ENCODE measurements at regions not wholly inside any gene's neighbourhood (a gene's known extent, or its start where the extent isn't known, plus 50 kb on each side); places are given as distances from the start of the nearest gene placed in this dataset.

GRCh38 chr5:18158166-18158565 lies 523.9 kb downstream of the TAF11L14 start:
- no peaks in the 10 kb centered on the region for H3K36me3 Mint-ChIP-seq
- H3K4me3 Mint-ChIP-seq: no peak overlapping the region
- no peaks in the 10 kb centered on the region for H3K4me1 Mint-ChIP-seq
- no peaks in the 10 kb centered on the region for H3K27me3 Mint-ChIP-seq
- no peak overlapping the region for H3K27ac Mint-ChIP-seq
- ATAC-seq (ENCODE audit: low read depth) (no peak), DNase-seq (ENCODE audit: low spot score in 2 of 2) (no peak)
- H3K9me3 Mint-ChIP-seq: peaks cover 10% of the 10 kb centered on the region

GRCh38 chr5:18159331-18159730 lies 525.1 kb downstream of the TAF11L14 start:
- no peak overlapping the region for H3K4me3 Mint-ChIP-seq
- no peak overlapping the region for H3K27ac Mint-ChIP-seq
- no peaks in the 10 kb centered on the region for H3K36me3 Mint-ChIP-seq
- ATAC-seq (ENCODE audit: low read depth) (no peak), DNase-seq (ENCODE audit: low spot score in 2 of 2) (no peak)
- no peaks in the 10 kb centered on the region for H3K4me1 Mint-ChIP-seq
- H3K9me3 Mint-ChIP-seq: peaks cover 12% of the 10 kb centered on the region
- H3K27me3 Mint-ChIP-seq: no peaks in the 10 kb centered on the region

GRCh38 chr5:18171684-18172083 lies 537.4 kb downstream of the TAF11L14 start:
- H3K9me3 Mint-ChIP-seq: peaks cover 6% of the 10 kb centered on the region
- no peak for DNase-seq (ENCODE audit: low spot score in 2 of 2)
- H3K36me3 Mint-ChIP-seq: no peaks in the 10 kb centered on the region
- no peak overlapping the region for H3K4me3 Mint-ChIP-seq
- ATAC-seq (ENCODE audit: low read depth): no peak
- H3K27me3 Mint-ChIP-seq: no peaks in the 10 kb centered on the region
- H3K4me1 Mint-ChIP-seq: no peaks in the 10 kb centered on the region
- H3K27ac Mint-ChIP-seq: no peak overlapping the region

- DNase-seq (ENCODE audit: low spot score in 2 of 2) (no peak), ATAC-seq (ENCODE audit: low read depth) (no peak)
- Mint-ChIP-seq H3K27ac (no peak overlapping the region), H3K27me3 (no peaks in the 10 kb centered on the region), H3K4me3 (no peak overlapping the region), H3K36me3 (no peaks in the 10 kb centered on the region), H3K4me1 (no peaks in the 10 kb centered on the region), H3K9me3 (peaks cover 2% of the 10 kb centered on the region)
These were observed 545.3 kb downstream of the TAF11L14 start for GRCh38 chr5:18179579-18179978.

GRCh38 chr5:18181575-18181974 lies 547.3 kb downstream of the TAF11L14 start:
- Mint-ChIP-seq H3K9me3 (peaks cover 2% of the 10 kb centered on the region), H3K36me3 (no peaks in the 10 kb centered on the region), H3K4me1 (no peaks in the 10 kb centered on the region), H3K27me3 (no peaks in the 10 kb centered on the region), H3K4me3 (no peak overlapping the region), H3K27ac (no peak overlapping the region)
- no peak for DNase-seq (ENCODE audit: low spot score in 2 of 2)
- no peak for ATAC-seq (ENCODE audit: low read depth)

GRCh38 chr5:18195910-18196309 lies 561.6 kb downstream of the TAF11L14 start:
- Mint-ChIP-seq H3K4me1 (no peaks in the 10 kb centered on the region), H3K9me3 (peaks cover 10% of the 10 kb centered on the region), H3K27me3 (no peaks in the 10 kb centered on the region), H3K36me3 (no peaks in the 10 kb centered on the region), H3K27ac (no peak overlapping the region), H3K4me3 (no peak overlapping the region)
- DNase-seq (ENCODE audit: low spot score in 2 of 2): no peak
- no peak for ATAC-seq (ENCODE audit: low read depth)

GRCh38 chr5:18197734-18198133 lies 563.5 kb downstream of the TAF11L14 start:
- H3K4me3 Mint-ChIP-seq: no peak overlapping the region
- H3K27ac Mint-ChIP-seq: no peak overlapping the region
- no peaks in the 10 kb centered on the region for H3K4me1 Mint-ChIP-seq
- H3K36me3 Mint-ChIP-seq: no peaks in the 10 kb centered on the region
- peaks cover 9% of the 10 kb centered on the region for H3K9me3 Mint-ChIP-seq
- DNase-seq (ENCODE audit: low spot score in 2 of 2) (no peak), ATAC-seq (ENCODE audit: low read depth) (no peak)
- no peaks in the 10 kb centered on the region for H3K27me3 Mint-ChIP-seq

GRCh38 chr5:18202164-18202563 lies 567.9 kb downstream of the TAF11L14 start:
- no peaks in the 10 kb centered on the region for H3K36me3 Mint-ChIP-seq

GRCh38 chr5:18203296-18203695 lies 569.0 kb downstream of the TAF11L14 start:
- ATAC-seq (ENCODE audit: low read depth): no peak
- H3K36me3 Mint-ChIP-seq: no peaks in the 10 kb centered on the region
- H3K27ac Mint-ChIP-seq: no peak overlapping the region

More at GRCh38 chr5:18202164-18202563, 567.9 kb downstream of the TAF11L14 start:
- Mint-ChIP-seq H3K27ac (no peak overlapping the region), H3K4me3 (no peak overlapping the region), H3K27me3 (no peaks in the 10 kb centered on the region), H3K9me3 (peaks cover 6% of the 10 kb centered on the region), H3K4me1 (no peaks in the 10 kb centered on the region)
- DNase-seq (ENCODE audit: low spot score in 2 of 2): no peak
- ATAC-seq (ENCODE audit: low read depth): no peak

GRCh38 chr5:18213666-18214065 lies 579.4 kb downstream of the TAF11L14 start:
- Mint-ChIP-seq H3K27me3 (no peaks in the 10 kb centered on the region), H3K27ac (no peak overlapping the region), H3K4me1 (no peaks in the 10 kb centered on the region), H3K4me3 (no peak overlapping the region), H3K36me3 (no peaks in the 10 kb centered on the region), H3K9me3 (peaks cover 5% of the 10 kb centered on the region)
- ATAC-seq (ENCODE audit: low read depth) (no peak), DNase-seq (ENCODE audit: low spot score in 2 of 2) (no peak)

More at GRCh38 chr5:18203296-18203695, 569.0 kb downstream of the TAF11L14 start:
- Mint-ChIP-seq H3K27me3 (no peaks in the 10 kb centered on the region), H3K4me1 (no peaks in the 10 kb centered on the region), H3K9me3 (peaks cover 4% of the 10 kb centered on the region), H3K4me3 (no peak overlapping the region)
- no peak for DNase-seq (ENCODE audit: low spot score in 2 of 2)

GRCh38 chr5:18216016-18216415 lies 581.8 kb downstream of the TAF11L14 start:
- DNase-seq (ENCODE audit: low spot score in 2 of 2): no peak
- Mint-ChIP-seq H3K9me3 (peaks cover 12% of the 10 kb centered on the region), H3K27ac (no peak overlapping the region), H3K4me1 (no peaks in the 10 kb centered on the region), H3K4me3 (no peak overlapping the region), H3K36me3 (no peaks in the 10 kb centered on the region), H3K27me3 (no peaks in the 10 kb centered on the region)
- ATAC-seq (ENCODE audit: low read depth): no peak

GRCh38 chr5:18216729-18217128 lies 582.5 kb downstream of the TAF11L14 start:
- DNase-seq (ENCODE audit: low spot score in 2 of 2): no peak
- H3K27ac Mint-ChIP-seq: no peak overlapping the region
- H3K27me3 Mint-ChIP-seq: no peaks in the 10 kb centered on the region
- H3K4me3 Mint-ChIP-seq: no peak overlapping the region
- H3K4me1 Mint-ChIP-seq: no peaks in the 10 kb centered on the region
- H3K9me3 Mint-ChIP-seq: peaks cover 12% of the 10 kb centered on the region
- H3K36me3 Mint-ChIP-seq: no peaks in the 10 kb centered on the region
- no peak for ATAC-seq (ENCODE audit: low read depth)

- no peak for DNase-seq (ENCODE audit: low spot score in 2 of 2)
- Mint-ChIP-seq H3K36me3 (no peaks in the 10 kb centered on the region), H3K27ac (no peak overlapping the region), H3K9me3 (peaks cover 16% of the 10 kb centered on the region), H3K4me3 (no peak overlapping the region), H3K4me1 (no peaks in the 10 kb centered on the region), H3K27me3 (no peaks in the 10 kb centered on the region)
- no peak for ATAC-seq (ENCODE audit: low read depth)
These were observed 585.0 kb downstream of the TAF11L14 start for GRCh38 chr5:18219241-18219640.

- no peaks in the 10 kb centered on the region for H3K36me3 Mint-ChIP-seq
- H3K4me3 Mint-ChIP-seq: no peak overlapping the region
- H3K27ac Mint-ChIP-seq: no peak overlapping the region
- H3K9me3 Mint-ChIP-seq: peaks cover 15% of the 10 kb centered on the region
- H3K27me3 Mint-ChIP-seq: no peaks in the 10 kb centered on the region
- ATAC-seq (ENCODE audit: low read depth) (no peak), DNase-seq (ENCODE audit: low spot score in 2 of 2) (no peak)
- no peaks in the 10 kb centered on the region for H3K4me1 Mint-ChIP-seq
These were observed 586.4 kb downstream of the TAF11L14 start for GRCh38 chr5:18220631-18221030.

GRCh38 chr5:18236386-18236785 lies 602.1 kb downstream of the TAF11L14 start:
- Mint-ChIP-seq H3K4me1 (no peaks in the 10 kb centered on the region), H3K9me3 (no peaks in the 10 kb centered on the region), H3K27ac (no peak overlapping the region), H3K4me3 (no peak overlapping the region), H3K27me3 (no peaks in the 10 kb centered on the region), H3K36me3 (no peaks in the 10 kb centered on the region)
- ATAC-seq (ENCODE audit: low read depth) (no peak), DNase-seq (ENCODE audit: low spot score in 2 of 2) (no peak)
